ENCODE measurements at regions not wholly inside any gene's neighbourhood (a gene's known extent, or its start where the extent isn't known, plus 50 kb on each side); places are given as distances from the start of the nearest gene placed in this dataset.

DNA sequence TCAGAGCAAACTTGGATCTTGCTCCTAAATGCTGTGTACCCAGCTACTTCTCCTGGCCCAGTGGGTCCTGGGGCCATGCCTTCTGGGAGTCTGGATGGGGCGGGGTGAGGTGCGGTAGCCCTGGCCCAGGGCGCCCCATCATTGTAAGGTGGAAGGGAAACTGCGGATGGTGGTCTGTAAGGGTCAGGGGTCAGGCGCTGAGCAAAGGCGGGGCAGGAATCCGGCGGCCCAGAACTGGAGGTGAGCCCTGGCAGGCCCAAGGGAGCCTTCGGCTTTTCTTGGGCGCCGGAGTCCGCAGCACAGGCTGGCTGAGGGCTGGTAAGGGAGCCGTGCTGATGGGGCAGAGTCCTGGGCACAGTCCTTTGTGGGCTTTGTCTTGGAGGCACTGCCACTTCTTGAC, 66.5 kb upstream of the CTBP2 start:
- Histone ChIP-seq H3K27me3 (replicated peaks) (no peaks in the 10 kb centered on the region), H3K36me3 (replicated peaks) (no peaks in the 10 kb centered on the region), H3K4me3 (ENCODE audit: low read depth, low read length) (no peak overlapping the region), H3K27ac (no peak overlapping the region)
- in situ Hi-C loops (cut with HindIII; ENCODE audit: low pct_ligation_motif_present, low sequenced_read_pairs) = no loop called here
- no peak for DNase-seq
- TF ChIP-seq, protein P1, sequence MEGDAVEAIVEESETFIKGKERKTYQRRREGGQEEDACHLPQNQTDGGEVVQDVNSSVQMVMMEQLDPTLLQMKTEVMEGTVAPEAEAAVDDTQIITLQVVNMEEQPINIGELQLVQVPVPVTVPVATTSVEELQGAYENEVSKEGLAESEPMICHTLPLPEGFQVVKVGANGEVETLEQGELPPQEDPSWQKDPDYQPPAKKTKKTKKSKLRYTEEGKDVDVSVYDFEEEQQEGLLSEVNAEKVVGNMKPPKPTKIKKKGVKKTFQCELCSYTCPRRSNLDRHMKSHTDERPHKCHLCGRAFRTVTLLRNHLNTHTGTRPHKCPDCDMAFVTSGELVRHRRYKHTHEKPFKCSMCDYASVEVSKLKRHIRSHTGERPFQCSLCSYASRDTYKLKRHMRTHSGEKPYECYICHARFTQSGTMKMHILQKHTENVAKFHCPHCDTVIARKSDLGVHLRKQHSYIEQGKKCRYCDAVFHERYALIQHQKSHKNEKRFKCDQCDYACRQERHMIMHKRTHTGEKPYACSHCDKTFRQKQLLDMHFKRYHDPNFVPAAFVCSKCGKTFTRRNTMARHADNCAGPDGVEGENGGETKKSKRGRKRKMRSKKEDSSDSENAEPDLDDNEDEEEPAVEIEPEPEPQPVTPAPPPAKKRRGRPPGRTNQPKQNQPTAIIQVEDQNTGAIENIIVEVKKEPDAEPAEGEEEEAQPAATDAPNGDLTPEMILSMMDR (IDR thresholded peaks at IDR 0.05; ENCODE audit: low read depth, low read length, missing control alignments) = no peak

DNA sequence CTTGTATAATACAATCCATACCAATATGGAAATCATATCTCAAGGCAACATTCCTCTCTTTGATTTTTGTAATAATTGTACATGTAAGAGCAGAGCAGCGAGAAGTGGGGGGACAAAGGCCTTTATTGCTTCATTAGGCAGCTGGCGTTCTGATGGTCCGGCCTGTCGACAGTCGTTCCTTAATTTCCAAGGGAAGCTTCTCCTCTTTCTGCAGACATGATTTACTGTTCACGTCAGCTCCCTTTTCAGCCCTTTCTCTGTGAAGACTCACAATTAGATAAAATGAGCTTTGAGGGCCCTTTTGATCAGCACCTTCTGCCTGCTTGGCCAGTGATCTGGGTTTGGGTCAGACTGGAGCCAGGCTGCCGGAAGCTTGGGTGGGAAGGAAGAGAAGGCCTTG, 65.6 kb upstream of the CTBP2 start:
- no peak for DNase-seq
- Histone ChIP-seq H3K36me3 (replicated peaks) (no peaks in the 10 kb centered on the region), H3K27ac (no peak overlapping the region), H3K4me3 (ENCODE audit: low read depth, low read length) (no peak overlapping the region), H3K27me3 (replicated peaks) (peaks cover 2% of the 10 kb centered on the region)
- in situ Hi-C loops (cut with HindIII; ENCODE audit: low pct_ligation_motif_present, low sequenced_read_pairs) = no loop called here
- TF ChIP-seq, protein P1 (IDR thresholded peaks at IDR 0.05; ENCODE audit: low read depth, low read length, missing control alignments) = no peak

DNA sequence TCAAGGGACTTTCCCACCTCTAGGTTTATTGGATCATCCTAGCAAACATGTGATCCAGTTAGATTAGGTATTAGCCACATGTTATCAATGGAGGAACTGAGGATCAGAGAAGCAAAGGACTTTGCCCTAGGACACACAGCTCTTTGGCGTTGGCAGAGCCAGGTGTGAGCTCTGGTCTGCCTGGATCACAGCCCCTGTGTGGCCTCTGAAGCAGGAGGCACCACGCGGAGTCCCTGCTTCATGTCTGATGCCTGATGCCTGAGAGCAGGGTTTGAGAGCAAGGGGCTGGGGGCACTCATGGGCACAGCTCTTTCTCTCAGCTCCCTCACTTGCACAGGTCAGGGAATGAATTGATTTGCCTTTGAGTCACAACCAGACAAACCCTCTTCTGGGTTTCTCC, 64.7 kb upstream of the CTBP2 start:
- Histone ChIP-seq H3K27me3 (replicated peaks) (peaks cover 2% of the 10 kb centered on the region), H3K4me3 (ENCODE audit: low read depth, low read length) (no peak overlapping the region), H3K36me3 (replicated peaks) (no peaks in the 10 kb centered on the region), H3K27ac (no peak overlapping the region)
- no peak for DNase-seq
- TF ChIP-seq, protein P1 (IDR thresholded peaks at IDR 0.05; ENCODE audit: low read depth, low read length, missing control alignments) = no peak
- in situ Hi-C loops (cut with HindIII; ENCODE audit: low pct_ligation_motif_present, low sequenced_read_pairs) = no loop called here

DNA sequence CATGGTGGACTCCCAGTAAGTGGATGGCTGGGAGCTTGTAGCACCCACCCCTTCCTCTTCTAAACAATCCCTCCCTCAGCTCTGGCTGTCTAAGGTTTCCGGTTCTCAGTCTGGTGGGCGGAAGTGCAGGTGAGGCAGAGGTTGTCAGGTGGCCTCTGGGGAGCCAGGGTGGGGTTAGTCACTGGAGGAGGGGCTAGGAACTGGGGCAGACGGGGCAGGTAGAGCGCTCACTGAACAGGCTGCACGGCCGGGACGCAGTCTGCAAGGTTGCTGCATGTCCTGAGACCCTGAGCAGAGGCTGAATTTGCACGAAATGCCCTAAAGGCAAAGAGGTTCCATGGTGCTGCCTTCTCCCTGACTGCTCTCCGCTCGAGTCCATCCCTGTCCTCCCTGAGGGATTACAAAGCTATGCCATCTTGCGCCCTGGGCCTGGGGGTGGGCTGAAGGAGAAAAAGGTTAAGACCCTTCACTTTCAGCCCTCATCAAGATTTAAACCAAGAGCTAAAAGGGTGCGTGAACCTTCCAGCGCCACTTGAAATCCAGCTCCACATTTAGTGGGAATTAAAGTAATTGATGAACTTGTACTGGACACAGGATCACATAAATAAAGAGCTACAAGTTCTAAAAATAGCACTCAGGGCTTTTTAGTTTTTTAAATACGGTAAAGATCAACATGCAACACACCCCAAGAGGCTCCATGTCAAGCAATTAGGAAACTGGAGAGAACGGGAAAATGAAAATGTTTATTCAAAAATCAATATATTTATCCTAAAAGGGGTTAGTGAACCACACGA, 62.3 kb upstream of the CTBP2 start:
- no peak overlapping the region for H3K4me3 ChIP-seq (ENCODE audit: low read depth, low read length)
- TF ChIP-seq, protein P1 (IDR thresholded peaks at IDR 0.05; ENCODE audit: low read depth, low read length, missing control alignments) = no peak
- no peak overlapping the region for H3K27ac ChIP-seq
- no peaks in the 10 kb centered on the region for H3K36me3 ChIP-seq (replicated peaks)
- in situ Hi-C loops (cut with HindIII; ENCODE audit: low pct_ligation_motif_present, low sequenced_read_pairs) = no loop called here
- no peak for DNase-seq
- H3K27me3 ChIP-seq (replicated peaks) = peaks cover 2% of the 10 kb centered on the region

DNA sequence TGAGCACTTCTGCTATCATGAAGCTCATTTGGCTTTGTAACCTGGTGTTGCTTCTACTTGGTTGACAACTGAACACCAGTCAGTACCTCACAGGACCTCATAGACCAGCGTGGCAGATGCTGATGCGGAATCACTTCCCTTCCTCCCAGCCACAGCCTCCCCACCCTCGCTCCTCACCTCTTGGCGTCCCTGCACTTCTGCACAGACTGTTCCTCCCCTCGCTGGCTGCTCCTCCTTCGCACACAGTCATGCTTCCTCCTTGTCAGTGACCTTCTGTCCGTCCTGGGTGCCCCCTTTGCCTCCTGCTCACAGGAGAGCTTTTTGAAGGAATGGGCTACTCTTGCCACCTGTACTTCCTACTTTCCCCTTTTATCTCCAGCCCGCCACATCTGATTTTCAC, 61.4 kb upstream of the CTBP2 start:
- Histone ChIP-seq H3K4me3 (ENCODE audit: low read depth, low read length) (no peak overlapping the region), H3K27me3 (replicated peaks) (peaks cover 2% of the 10 kb centered on the region), H3K36me3 (replicated peaks) (no peaks in the 10 kb centered on the region), H3K27ac (no peak overlapping the region)
- TF ChIP-seq, protein P1 (IDR thresholded peaks at IDR 0.05; ENCODE audit: low read depth, low read length, missing control alignments) = no peak
- no peak for DNase-seq
- in situ Hi-C loops (cut with HindIII; ENCODE audit: low pct_ligation_motif_present, low sequenced_read_pairs) = no loop called here

DNA sequence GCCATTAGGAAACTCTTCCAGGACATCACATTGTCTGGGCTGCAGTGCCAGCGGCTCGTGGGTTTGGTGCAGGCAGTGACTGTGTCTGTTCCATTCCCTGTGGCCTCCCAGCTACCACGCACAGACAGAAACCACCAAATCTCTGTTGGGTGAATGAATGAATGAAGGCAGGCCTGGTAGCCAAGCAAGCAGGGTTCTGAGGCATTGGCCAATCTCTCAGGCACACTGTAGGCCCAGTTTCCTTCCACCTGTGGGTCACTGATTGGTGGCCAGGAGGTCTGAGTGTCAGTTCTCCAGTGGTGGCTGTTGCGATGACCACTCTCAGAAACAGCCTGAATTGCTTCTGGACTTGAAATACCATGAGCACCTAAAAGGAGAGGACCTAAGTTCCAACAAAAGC, 59.4 kb upstream of the CTBP2 start:
- Histone ChIP-seq H3K4me3 (ENCODE audit: low read depth, low read length) (no peak overlapping the region), H3K36me3 (replicated peaks) (no peaks in the 10 kb centered on the region), H3K27me3 (replicated peaks) (peaks cover 2% of the 10 kb centered on the region), H3K27ac (no peak overlapping the region)
- in situ Hi-C loops (cut with HindIII; ENCODE audit: low pct_ligation_motif_present, low sequenced_read_pairs) = no loop called here
- TF ChIP-seq, protein P1 (IDR thresholded peaks at IDR 0.05; ENCODE audit: low read depth, low read length, missing control alignments) = no peak
- DNase-seq = no peak
